ENCODE measurements at regions not wholly inside any gene's neighbourhood (a gene's known extent, or its start where the extent isn't known, plus 50 kb on each side); places are given as distances from the start of the nearest gene placed in this dataset.

GRCh38 chr7:36006636-36007229 lies 146.3 kb upstream of the EEPD1 start:
- TF ChIP-seq POLR2A (IDR thresholded peaks at IDR 0.05; ENCODE audit: low read depth, low read length) (no peak), EZH2 (IDR thresholded peaks at IDR 0.05; ENCODE audit: borderline replicate concordance, low read depth, low read length, severe bottlenecking) (no peak), CTCF (IDR thresholded peaks at IDR 0.05; ENCODE audit: extremely low read depth in 1 of 2, insufficient read depth in 1 of 2, low read depth in 1 of 2, low read length in 2 of 2) (no peak), MAX (IDR thresholded peaks at IDR 0.05; ENCODE audit: insufficient read depth, insufficient read length) (no peak)

Measured in endothelial cell of umbilical vein (primary cell).